ENCODE measurements at regions not wholly inside any gene's neighbourhood (a gene's known extent, or its start where the extent isn't known, plus 50 kb on each side); places are given as distances from the start of the nearest gene placed in this dataset.

DNA sequence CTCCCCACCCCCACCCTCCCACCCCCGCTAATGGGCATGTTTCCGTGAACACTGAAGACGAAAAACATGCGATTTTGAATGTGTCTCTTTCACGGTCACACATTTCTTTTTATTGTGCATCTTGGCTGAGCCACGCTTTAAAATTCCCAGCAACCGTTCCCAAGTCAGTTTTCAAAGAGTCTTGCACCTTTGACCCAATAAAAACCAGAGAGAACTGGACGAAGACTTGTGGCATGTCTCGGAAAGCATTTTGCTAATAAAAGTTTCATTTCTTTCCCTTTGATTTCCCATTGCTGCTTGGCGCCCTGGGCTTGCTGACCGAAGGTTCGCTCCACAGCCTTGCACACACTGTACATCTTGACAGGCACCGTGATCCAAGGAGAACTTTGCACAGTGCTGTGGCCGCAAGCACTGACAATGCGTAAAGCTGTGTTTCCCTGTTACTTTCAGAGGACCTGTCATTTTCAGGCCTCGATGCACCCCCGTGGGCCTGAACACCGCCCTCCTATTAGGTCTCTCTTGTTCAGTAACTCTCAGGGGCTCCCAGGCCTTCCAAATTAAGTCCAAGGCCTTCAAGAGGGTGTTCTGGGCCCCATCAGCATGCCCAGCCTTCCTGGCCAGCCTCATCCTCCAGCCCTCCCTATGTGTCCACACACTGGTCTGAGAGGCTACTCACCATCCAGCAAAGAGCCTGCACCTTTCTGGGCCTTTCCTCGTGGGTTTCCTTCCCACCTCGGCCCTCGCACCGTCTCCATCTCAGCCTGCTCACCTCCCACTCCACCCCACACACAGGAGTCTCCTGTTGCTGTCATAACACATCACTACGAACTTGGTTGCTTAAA, 63.4 kb upstream of the DIO3 start:
- Histone ChIP-seq H3K9me2 (ENCODE audit: insufficient read depth, low read length) (no peaks in the 10 kb centered on the region), H3K9me3 (ENCODE audit: low read length) (no peaks in the 10 kb centered on the region), H3K36me3 (ENCODE audit: insufficient read depth, low read length) (no peaks in the 10 kb centered on the region), H3K27me3 (ENCODE audit: insufficient read depth, low read depth, low read length) (no peaks in the 10 kb centered on the region), H3F3A (ENCODE audit: insufficient read depth, low read length, poor library complexity, severe bottlenecking) (no peaks in the 10 kb centered on the region), H4K20me1 (ENCODE audit: insufficient read depth) (no peaks in the 10 kb centered on the region), H2AFZ (ENCODE audit: low read depth, low read length) (no peak overlapping the region), H3K4me2 (ENCODE audit: low read length) (no peak overlapping the region), H3K4me3 (ENCODE audit: low read length) (no peak overlapping the region), H3K27ac (ENCODE audit: low read length) (no peak overlapping the region), H3K9ac (ENCODE audit: low read length) (no peak overlapping the region), H3K79me2 (replicated peaks; ENCODE audit: insufficient read depth, low read length) (no peaks in the 10 kb centered on the region)
- TF ChIP-seq, protein P1, sequence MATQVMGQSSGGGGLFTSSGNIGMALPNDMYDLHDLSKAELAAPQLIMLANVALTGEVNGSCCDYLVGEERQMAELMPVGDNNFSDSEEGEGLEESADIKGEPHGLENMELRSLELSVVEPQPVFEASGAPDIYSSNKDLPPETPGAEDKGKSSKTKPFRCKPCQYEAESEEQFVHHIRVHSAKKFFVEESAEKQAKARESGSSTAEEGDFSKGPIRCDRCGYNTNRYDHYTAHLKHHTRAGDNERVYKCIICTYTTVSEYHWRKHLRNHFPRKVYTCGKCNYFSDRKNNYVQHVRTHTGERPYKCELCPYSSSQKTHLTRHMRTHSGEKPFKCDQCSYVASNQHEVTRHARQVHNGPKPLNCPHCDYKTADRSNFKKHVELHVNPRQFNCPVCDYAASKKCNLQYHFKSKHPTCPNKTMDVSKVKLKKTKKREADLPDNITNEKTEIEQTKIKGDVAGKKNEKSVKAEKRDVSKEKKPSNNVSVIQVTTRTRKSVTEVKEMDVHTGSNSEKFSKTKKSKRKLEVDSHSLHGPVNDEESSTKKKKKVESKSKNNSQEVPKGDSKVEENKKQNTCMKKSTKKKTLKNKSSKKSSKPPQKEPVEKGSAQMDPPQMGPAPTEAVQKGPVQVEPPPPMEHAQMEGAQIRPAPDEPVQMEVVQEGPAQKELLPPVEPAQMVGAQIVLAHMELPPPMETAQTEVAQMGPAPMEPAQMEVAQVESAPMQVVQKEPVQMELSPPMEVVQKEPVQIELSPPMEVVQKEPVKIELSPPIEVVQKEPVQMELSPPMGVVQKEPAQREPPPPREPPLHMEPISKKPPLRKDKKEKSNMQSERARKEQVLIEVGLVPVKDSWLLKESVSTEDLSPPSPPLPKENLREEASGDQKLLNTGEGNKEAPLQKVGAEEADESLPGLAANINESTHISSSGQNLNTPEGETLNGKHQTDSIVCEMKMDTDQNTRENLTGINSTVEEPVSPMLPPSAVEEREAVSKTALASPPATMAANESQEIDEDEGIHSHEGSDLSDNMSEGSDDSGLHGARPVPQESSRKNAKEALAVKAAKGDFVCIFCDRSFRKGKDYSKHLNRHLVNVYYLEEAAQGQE (IDR thresholded peaks at IDR 0.05; ENCODE audit: borderline replicate concordance): no peak
- TF ChIP-seq EP300 (conservative IDR thresholded peaks at IDR 0.05; ENCODE audit: poor library complexity, severe bottlenecking) (no peak), RAD21 (conservative IDR thresholded peaks at IDR 0.05) (no peak), EZH2 (IDR thresholded peaks at IDR 0.05; ENCODE audit: borderline replicate concordance, insufficient read depth, low read length, poor library complexity, severe bottlenecking) (no peak), SMC3 (conservative IDR thresholded peaks at IDR 0.05; ENCODE audit: poor library complexity) (no peak), MXI1 (conservative IDR thresholded peaks at IDR 0.05; ENCODE audit: poor library complexity, severe bottlenecking) (no peak), POLR2AphosphoS5 (IDR thresholded peaks at IDR 0.05) (no peak), TAF1 (IDR thresholded peaks at IDR 0.05; ENCODE audit: low read depth) (no peak)
- TF ChIP-seq, protein P2, sequence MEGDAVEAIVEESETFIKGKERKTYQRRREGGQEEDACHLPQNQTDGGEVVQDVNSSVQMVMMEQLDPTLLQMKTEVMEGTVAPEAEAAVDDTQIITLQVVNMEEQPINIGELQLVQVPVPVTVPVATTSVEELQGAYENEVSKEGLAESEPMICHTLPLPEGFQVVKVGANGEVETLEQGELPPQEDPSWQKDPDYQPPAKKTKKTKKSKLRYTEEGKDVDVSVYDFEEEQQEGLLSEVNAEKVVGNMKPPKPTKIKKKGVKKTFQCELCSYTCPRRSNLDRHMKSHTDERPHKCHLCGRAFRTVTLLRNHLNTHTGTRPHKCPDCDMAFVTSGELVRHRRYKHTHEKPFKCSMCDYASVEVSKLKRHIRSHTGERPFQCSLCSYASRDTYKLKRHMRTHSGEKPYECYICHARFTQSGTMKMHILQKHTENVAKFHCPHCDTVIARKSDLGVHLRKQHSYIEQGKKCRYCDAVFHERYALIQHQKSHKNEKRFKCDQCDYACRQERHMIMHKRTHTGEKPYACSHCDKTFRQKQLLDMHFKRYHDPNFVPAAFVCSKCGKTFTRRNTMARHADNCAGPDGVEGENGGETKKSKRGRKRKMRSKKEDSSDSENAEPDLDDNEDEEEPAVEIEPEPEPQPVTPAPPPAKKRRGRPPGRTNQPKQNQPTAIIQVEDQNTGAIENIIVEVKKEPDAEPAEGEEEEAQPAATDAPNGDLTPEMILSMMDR (IDR thresholded peaks at IDR 0.05; ENCODE audit: poor library complexity, severe bottlenecking): no peak

DNA sequence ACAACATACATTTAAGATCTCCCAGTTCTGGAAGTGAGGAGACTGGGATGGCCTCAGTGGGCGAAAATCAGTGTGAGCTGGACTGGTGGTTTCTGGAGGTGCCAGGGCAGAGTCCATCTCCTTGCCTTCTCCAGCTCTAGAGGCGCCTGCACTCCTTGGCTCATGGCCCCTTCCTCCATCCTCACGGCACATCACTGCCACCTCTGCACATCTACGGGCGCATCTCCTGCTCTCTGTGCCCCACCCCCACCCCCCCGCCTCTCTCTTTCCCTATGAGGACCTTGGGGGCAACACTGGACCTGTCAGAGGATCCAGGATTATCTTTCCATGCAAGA, 62.8 kb upstream of the DIO3 start:
- Histone ChIP-seq H3K79me2 (replicated peaks; ENCODE audit: insufficient read depth, low read length) (no peaks in the 10 kb centered on the region), H2AFZ (ENCODE audit: low read depth, low read length) (no peak overlapping the region), H3K9me2 (ENCODE audit: insufficient read depth, low read length) (no peaks in the 10 kb centered on the region), H3K27me3 (ENCODE audit: insufficient read depth, low read depth, low read length) (no peaks in the 10 kb centered on the region), H4K20me1 (ENCODE audit: insufficient read depth) (no peaks in the 10 kb centered on the region), H3F3A (ENCODE audit: insufficient read depth, low read length, poor library complexity, severe bottlenecking) (no peaks in the 10 kb centered on the region), H3K4me3 (ENCODE audit: low read length) (no peak overlapping the region), H3K9me3 (ENCODE audit: low read length) (no peaks in the 10 kb centered on the region), H3K9ac (ENCODE audit: low read length) (no peak overlapping the region), H3K4me2 (ENCODE audit: low read length) (no peak overlapping the region), H3K27ac (ENCODE audit: low read length) (no peak overlapping the region), H3K36me3 (ENCODE audit: insufficient read depth, low read length) (no peaks in the 10 kb centered on the region)
- no peak for TF ChIP-seq TAF1 (IDR thresholded peaks at IDR 0.05; ENCODE audit: low read depth)

Data from neural cell (in vitro differentiated cells).